K562 (cell line): ENCODE measurements at regions not wholly inside any gene's neighbourhood (a gene's known extent, or its start where the extent isn't known, plus 50 kb on each side); places are given as distances from the start of the nearest gene placed in this dataset.

Experiments used
- ATF1 ChIP-seq, 2 experiments: fragments of 450-650 bp in 1 of 2; IDR thresholded peaks; 2 replicates each; pipeline ENCODE4 v1.6.1; 2016; ENCODE audit warnings: missing compliant biosample characterization in 1 of 2, missing genetic modification characterization in 1 of 2
- ATF7 ChIP-seq: fragments of 450-650 bp; IDR thresholded peaks from 2 replicates; pipeline ENCODE4 v1.7.1; 2014; ENCODE audit warnings: mild to moderate bottlenecking, moderate library complexity
- BHLHE40 ChIP-seq: IDR thresholded peaks from 2 replicates; pipeline ENCODE4 v1.6.1; 2011; ENCODE audit warnings: low read length, improper control_type of control experiment
- CEBPB ChIP-seq: fragments of 450-650 bp; IDR thresholded peaks from 2 replicates; pipeline ENCODE4 v1.6.1; 2016; ENCODE audit warnings: missing genetic modification characterization, missing compliant biosample characterization
- DPF2 ChIP-seq: fragments of 450-650 bp; IDR thresholded peaks from 2 replicates; pipeline ENCODE4 v1.6.1; 2016
- E2F4 ChIP-seq: sonication (generic); formaldehyde crosslinking; IDR thresholded peaks from 2 replicates; pipeline ENCODE4 v1.8.0; 2022; ENCODE audit warnings: mild to moderate bottlenecking, low read depth, missing genetic modification reagents
- E2F6 ChIP-seq, 2 experiments: IDR thresholded peaks; 2 replicates each; pipeline ENCODE4 v1.6.1; 2011; ENCODE audit warnings: borderline replicate concordance in 1 of 2, control low read depth in 1 of 2, low read depth in 1 of 2, low read length in 1 of 2, mild to moderate bottlenecking in 1 of 2, mixed read lengths in 1 of 2, moderate library complexity in 1 of 2; ENCODE audit not compliant: insufficient read depth in 1 of 2, insufficient read length in 1 of 2, poor library complexity in 1 of 2, severe bottlenecking in 1 of 2; ENCODE audit errors: extremely low read depth in 1 of 2
- GABPB1 ChIP-seq: sonication (generic); formaldehyde crosslinking; IDR thresholded peaks from 2 replicates; pipeline ENCODE4 v1.8.0; 2022; ENCODE audit warnings: mild to moderate bottlenecking, missing genetic modification reagents
- ID3 ChIP-seq, 2 experiments: fragments of 250-450 bp in 1 of 2; fragments of 450-650 bp in 1 of 2; sonication (Bioruptor Pico) in 1 of 2; IDR thresholded peaks; 2 replicates each; pipeline versions ENCODE4 v1.6.1 to v1.8.0; 2016 to 2021; ENCODE audit warnings: mild to moderate bottlenecking in 2 of 2, moderate library complexity in 2 of 2, missing compliant biosample characterization in 1 of 2, missing genetic modification characterization in 1 of 2
- KAT8 ChIP-seq: fragments of 450-650 bp; IDR thresholded peaks from 2 replicates; pipeline ENCODE4 v1.6.1; 2016; ENCODE audit warnings: low read depth, mild to moderate bottlenecking
- KLF1 ChIP-seq: fragments of 450-650 bp; IDR thresholded peaks from 2 replicates; pipeline ENCODE4 v1.6.1; 2016; ENCODE audit warnings: missing genetic modification characterization, missing compliant biosample characterization
- MTA2 ChIP-seq: fragments of 450-650 bp; IDR thresholded peaks from 2 replicates; pipeline ENCODE4 v1.6.1; 2016; ENCODE audit warnings: low read depth
- RBM17 ChIP-seq: fragments of 200-400 bp; formaldehyde crosslinking; IDR thresholded peaks from 2 replicates; pipeline ENCODE4 v1.6.1; 2017; ENCODE audit warnings: low read depth, mild to moderate bottlenecking, low read length, borderline replicate concordance
- RBM22 ChIP-seq: fragments of 200-400 bp; formaldehyde crosslinking; IDR thresholded peaks from 2 replicates; pipeline ENCODE4 v1.6.1; 2018; ENCODE audit warnings: low read length, low read depth; ENCODE audit not compliant: poor library complexity, severe bottlenecking
- RCOR1 ChIP-seq, 2 experiments: IDR thresholded peaks; 2 replicates each; pipeline ENCODE4 v1.6.1; 2012; ENCODE audit warnings: low read depth in 2 of 2, low read length in 2 of 2, borderline replicate concordance in 1 of 2, improper control_type of control experiment in 1 of 2
- STAT5A ChIP-seq: IDR thresholded peaks from 2 replicates; pipeline ENCODE4 v1.6.1; 2012; ENCODE audit warnings: low read length, inconsistent platforms, borderline replicate concordance
- ZNF140 ChIP-seq: fragments of 250-450 bp; sonication (Bioruptor Pico); IDR thresholded peaks from 2 replicates; pipeline ENCODE4 v1.8.0; 2021; ENCODE audit warnings: moderate library complexity, mild to moderate bottlenecking, inconsistent platforms
- ZNF165 ChIP-seq: fragments of 250-450 bp; sonication (Bioruptor Pico); IDR thresholded peaks from 2 replicates; pipeline ENCODE4 v1.4.0; 2020; ENCODE audit warnings: borderline replicate concordance
- TF ChIP-seq, protein P1 (sequence below): fragments of 450-650 bp; formaldehyde crosslinking; IDR thresholded peaks from 2 replicates; pipeline ENCODE4 v1.4.0; 2020; ENCODE audit warnings: mild to moderate bottlenecking, mixed read lengths
- TF ChIP-seq, protein P2 (sequence below): fragments of 450-650 bp; formaldehyde crosslinking; IDR thresholded peaks from 2 replicates; pipeline ENCODE4 v1.4.0; 2020; ENCODE audit warnings: mild to moderate bottlenecking
- TF ChIP-seq, protein P3 (sequence below): fragments of 250-450 bp; sonication (Bioruptor Pico); IDR thresholded peaks from 2 replicates; pipeline ENCODE4 v1.5.1; 2021; ENCODE audit warnings: mild to moderate bottlenecking

DNA sequence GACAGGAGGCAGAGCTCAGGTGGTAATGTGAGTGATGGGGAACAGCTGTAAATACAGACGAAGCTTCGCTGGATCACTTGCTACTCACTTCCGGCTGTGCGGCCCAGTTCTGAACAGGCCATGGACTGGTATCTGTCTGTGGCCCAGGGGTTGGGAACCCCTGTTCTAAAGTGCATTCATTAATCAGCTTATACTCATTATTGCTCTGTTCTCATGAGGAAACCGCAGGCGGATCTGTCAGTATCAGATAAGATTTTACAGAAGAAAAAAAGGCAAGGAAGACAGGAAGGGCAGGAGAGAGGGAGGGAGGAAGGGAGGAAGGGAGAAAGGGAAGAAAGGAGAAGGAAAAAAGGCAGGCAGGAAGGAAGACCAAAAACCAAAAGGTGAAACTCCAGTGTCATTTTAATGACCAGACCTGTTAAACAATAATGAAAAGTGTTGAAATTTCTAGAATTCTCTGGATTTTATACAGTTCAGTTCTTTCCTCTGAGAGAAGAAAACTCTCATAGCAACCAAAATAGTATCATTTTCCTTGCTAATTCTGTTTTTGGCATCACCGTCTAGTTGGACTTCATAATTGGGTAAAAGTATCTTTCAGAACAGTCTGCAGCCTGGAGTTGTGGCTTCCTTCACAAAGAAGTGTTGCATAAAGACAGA lies 128.0 kb upstream of the PROK2 start (continued):
- TF ChIP-seq E2F6 (IDR thresholded peaks at IDR 0.05; ENCODE audit: borderline replicate concordance in 1 of 2, extremely low read depth in 1 of 2, insufficient read depth in 1 of 2, insufficient read length in 1 of 2, low read depth in 1 of 2, low read length in 1 of 2, poor library complexity in 1 of 2, severe bottlenecking in 1 of 2) (no peak), GABPB1 (CRISPR knock-in tag) (no peak), KLF1 (tag) (no peak), ZNF140 (CRISPR knock-in tag) (no peak), BHLHE40 (no peak), CEBPB (tag) (no peak), ATF1 (CRISPR knock-in tag; IDR thresholded peaks at IDR 0.05) (no peak), ATF1 (tag; IDR thresholded peaks at IDR 0.05) (0 out of 2 replicates have a peak, but pooled peaks have one; percentile 7), MTA2 (peak; percentile 82), ID3 (CRISPR knock-in tag; IDR thresholded peaks at IDR 0.05) (no peak), ID3 (tag; IDR thresholded peaks at IDR 0.05) (no peak), ZNF165 (CRISPR knock-in tag) (no peak), STAT5A (no peak; the same call in 1 of the 2 replicates), RCOR1 (IDR thresholded peaks at IDR 0.05; ENCODE audit: borderline replicate concordance in 1 of 2, low read depth in 2 of 2, low read length in 2 of 2) (0 out of 4 replicates have a peak, but pooled peaks of 1 of the 2 experiments have one; percentile 44), ATF7 (no peak), E2F4 (CRISPR knock-in tag) (no peak), RBM22 (no peak), KAT8 (no peak), DPF2 (peak; percentile 89), RBM17 (no peak)
- TF ChIP-seq, protein P1, sequence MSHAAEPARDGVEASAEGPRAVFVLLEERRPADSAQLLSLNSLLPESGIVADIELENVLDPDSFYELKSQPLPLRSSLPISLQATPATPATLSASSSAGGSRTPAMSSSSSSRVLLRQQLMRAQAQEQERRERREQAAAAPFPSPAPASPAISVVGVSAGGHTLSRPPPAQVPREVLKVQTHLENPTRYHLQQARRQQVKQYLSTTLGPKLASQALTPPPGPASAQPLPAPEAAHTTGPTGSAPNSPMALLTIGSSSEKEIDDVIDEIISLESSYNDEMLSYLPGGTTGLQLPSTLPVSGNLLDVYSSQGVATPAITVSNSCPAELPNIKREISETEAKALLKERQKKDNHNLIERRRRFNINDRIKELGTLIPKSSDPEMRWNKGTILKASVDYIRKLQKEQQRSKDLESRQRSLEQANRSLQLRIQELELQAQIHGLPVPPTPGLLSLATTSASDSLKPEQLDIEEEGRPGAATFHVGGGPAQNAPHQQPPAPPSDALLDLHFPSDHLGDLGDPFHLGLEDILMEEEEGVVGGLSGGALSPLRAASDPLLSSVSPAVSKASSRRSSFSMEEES: no peak
- TF ChIP-seq, protein P2, sequence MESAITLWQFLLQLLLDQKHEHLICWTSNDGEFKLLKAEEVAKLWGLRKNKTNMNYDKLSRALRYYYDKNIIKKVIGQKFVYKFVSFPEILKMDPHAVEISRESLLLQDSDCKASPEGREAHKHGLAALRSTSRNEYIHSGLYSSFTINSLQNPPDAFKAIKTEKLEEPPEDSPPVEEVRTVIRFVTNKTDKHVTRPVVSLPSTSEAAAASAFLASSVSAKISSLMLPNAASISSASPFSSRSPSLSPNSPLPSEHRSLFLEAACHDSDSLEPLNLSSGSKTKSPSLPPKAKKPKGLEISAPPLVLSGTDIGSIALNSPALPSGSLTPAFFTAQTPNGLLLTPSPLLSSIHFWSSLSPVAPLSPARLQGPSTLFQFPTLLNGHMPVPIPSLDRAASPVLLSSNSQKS (CRISPR knock-in tag): no peak
- TF ChIP-seq, protein P3, sequence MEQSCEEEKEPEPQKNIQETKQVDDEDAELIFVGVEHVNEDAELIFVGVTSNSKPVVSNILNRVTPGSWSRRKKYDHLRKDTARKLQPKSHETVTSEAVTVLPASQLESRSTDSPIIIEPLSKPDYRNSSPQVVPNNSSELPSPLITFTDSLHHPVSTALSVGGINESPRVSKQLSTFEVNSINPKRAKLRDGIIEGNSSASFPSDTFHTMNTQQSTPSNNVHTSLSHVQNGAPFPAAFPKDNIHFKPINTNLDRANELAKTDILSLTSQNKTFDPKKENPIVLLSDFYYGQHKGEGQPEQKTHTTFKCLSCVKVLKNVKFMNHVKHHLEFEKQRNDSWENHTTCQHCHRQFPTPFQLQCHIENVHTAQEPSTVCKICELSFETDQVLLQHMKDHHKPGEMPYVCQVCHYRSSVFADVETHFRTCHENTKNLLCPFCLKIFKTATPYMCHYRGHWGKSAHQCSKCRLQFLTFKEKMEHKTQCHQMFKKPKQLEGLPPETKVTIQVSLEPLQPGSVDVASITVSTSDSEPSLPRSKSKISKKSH (CRISPR knock-in tag): no peak
